ENCODE measurements at regions not wholly inside any gene's neighbourhood (a gene's known extent, or its start where the extent isn't known, plus 50 kb on each side); places are given as distances from the start of the nearest gene placed in this dataset.

DNA sequence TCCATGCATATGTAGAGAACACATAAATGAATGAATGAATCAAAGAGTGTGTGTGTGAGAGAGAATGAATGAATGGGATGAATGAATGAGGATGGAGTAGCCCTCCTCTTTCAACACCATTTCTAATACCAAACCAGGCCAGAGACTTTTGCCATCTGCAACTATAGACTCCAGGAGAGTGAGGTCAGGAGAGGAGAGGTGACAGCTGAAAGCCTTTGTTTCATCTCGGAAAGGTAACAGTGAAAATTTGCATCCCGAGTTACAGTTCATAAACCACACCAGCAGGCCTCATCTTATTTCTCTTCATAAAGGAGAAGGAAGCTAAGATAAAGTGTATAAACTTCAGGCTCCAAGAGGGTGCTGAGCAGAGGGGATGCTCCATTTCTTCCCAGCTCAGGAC, 255.3 kb upstream of the KLF4 start:
- Histone ChIP-seq H3K27ac (ENCODE audit: low read depth, low read length, poor library complexity, severe bottlenecking) (no peak overlapping the region), H3K4me1 (ENCODE audit: insufficient read depth, low read length, severe bottlenecking) (no peaks in the 10 kb centered on the region), H3K4me3 (ENCODE audit: low read depth, low read length, poor library complexity, severe bottlenecking) (no peak overlapping the region), H3K4me2 (ENCODE audit: low read length) (no peak overlapping the region), H3K79me2 (ENCODE audit: insufficient read depth, low read length) (no peaks in the 10 kb centered on the region), H4K20me1 (ENCODE audit: insufficient read depth, low read length) (no peaks in the 10 kb centered on the region), H3K9ac (ENCODE audit: low read length) (no peak overlapping the region), H3K9me2 (ENCODE audit: low read depth, low read length) (no peaks in the 10 kb centered on the region), H2AFZ (ENCODE audit: low read length) (no peak overlapping the region), H3F3A (ENCODE audit: insufficient read depth, low read length) (no peaks in the 10 kb centered on the region), H3K27me3 (ENCODE audit: insufficient read depth, low read length) (no peaks in the 10 kb centered on the region), H3K36me3 (ENCODE audit: insufficient read depth, low read length) (no peaks in the 10 kb centered on the region), H3K9me3 (ENCODE audit: low read length) (no peaks in the 10 kb centered on the region)
- TF ChIP-seq EZH2 (IDR thresholded peaks at IDR 0.05; ENCODE audit: borderline replicate concordance, low read length) = no peak
- TF ChIP-seq, protein P1, sequence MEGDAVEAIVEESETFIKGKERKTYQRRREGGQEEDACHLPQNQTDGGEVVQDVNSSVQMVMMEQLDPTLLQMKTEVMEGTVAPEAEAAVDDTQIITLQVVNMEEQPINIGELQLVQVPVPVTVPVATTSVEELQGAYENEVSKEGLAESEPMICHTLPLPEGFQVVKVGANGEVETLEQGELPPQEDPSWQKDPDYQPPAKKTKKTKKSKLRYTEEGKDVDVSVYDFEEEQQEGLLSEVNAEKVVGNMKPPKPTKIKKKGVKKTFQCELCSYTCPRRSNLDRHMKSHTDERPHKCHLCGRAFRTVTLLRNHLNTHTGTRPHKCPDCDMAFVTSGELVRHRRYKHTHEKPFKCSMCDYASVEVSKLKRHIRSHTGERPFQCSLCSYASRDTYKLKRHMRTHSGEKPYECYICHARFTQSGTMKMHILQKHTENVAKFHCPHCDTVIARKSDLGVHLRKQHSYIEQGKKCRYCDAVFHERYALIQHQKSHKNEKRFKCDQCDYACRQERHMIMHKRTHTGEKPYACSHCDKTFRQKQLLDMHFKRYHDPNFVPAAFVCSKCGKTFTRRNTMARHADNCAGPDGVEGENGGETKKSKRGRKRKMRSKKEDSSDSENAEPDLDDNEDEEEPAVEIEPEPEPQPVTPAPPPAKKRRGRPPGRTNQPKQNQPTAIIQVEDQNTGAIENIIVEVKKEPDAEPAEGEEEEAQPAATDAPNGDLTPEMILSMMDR (IDR thresholded peaks at IDR 0.05; ENCODE audit: low read length) = no peak

DNA sequence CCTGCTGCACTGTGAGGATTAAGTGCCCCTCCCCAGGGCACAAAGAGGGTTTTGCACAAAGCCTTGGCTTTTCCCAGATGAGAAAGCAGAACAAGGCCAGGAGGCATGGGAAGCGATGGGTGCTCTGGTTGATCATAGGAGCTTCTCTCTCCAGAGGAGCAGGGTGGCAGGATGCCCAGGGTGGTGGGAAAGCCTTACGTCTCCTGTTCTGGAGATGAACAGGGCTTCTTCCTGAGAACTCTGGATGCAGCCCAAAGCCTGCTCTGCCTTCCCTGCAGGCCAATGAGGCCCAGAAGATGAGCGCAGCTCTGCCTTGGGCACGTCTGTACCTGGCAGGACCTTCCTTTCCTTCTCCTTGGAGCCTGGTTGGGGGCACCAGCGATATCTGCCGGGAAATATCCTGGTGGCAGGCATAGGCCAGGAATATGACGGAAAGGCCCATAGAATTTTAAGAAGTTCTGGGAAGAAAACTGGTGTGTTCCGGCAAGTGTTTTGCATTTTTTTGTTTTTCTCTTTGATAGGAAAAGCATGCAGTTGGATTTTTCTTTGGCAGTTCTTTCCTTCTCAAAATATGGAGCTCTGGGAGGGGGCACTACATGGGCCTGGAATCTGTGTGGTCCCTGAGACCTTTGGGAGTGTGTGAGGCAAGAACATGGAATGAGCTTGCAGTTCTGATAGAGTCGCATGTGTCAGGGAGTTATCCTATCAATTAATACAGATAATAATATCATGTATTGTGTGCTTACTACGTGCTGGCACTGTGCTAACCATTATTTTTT, 253.2 kb upstream of the KLF4 start:
- TF ChIP-seq, protein P1 (IDR thresholded peaks at IDR 0.05; ENCODE audit: low read length) = no peak
- no peak for TF ChIP-seq EZH2 (IDR thresholded peaks at IDR 0.05; ENCODE audit: borderline replicate concordance, low read length)
- Histone ChIP-seq H3K27ac (ENCODE audit: low read depth, low read length, poor library complexity, severe bottlenecking) (no peak overlapping the region), H3K9ac (ENCODE audit: low read length) (no peak overlapping the region), H2AFZ (ENCODE audit: low read length) (no peak overlapping the region), H3K4me3 (ENCODE audit: low read depth, low read length, poor library complexity, severe bottlenecking) (no peak overlapping the region), H3K9me3 (ENCODE audit: low read length) (no peaks in the 10 kb centered on the region), H3K79me2 (ENCODE audit: insufficient read depth, low read length) (no peaks in the 10 kb centered on the region), H3K4me2 (ENCODE audit: low read length) (no peak overlapping the region), H4K20me1 (ENCODE audit: insufficient read depth, low read length) (no peaks in the 10 kb centered on the region), H3K27me3 (ENCODE audit: insufficient read depth, low read length) (no peaks in the 10 kb centered on the region), H3K4me1 (ENCODE audit: insufficient read depth, low read length, severe bottlenecking) (no peaks in the 10 kb centered on the region), H3K9me2 (ENCODE audit: low read depth, low read length) (no peaks in the 10 kb centered on the region), H3K36me3 (ENCODE audit: insufficient read depth, low read length) (no peaks in the 10 kb centered on the region), H3F3A (ENCODE audit: insufficient read depth, low read length) (no peaks in the 10 kb centered on the region)

DNA sequence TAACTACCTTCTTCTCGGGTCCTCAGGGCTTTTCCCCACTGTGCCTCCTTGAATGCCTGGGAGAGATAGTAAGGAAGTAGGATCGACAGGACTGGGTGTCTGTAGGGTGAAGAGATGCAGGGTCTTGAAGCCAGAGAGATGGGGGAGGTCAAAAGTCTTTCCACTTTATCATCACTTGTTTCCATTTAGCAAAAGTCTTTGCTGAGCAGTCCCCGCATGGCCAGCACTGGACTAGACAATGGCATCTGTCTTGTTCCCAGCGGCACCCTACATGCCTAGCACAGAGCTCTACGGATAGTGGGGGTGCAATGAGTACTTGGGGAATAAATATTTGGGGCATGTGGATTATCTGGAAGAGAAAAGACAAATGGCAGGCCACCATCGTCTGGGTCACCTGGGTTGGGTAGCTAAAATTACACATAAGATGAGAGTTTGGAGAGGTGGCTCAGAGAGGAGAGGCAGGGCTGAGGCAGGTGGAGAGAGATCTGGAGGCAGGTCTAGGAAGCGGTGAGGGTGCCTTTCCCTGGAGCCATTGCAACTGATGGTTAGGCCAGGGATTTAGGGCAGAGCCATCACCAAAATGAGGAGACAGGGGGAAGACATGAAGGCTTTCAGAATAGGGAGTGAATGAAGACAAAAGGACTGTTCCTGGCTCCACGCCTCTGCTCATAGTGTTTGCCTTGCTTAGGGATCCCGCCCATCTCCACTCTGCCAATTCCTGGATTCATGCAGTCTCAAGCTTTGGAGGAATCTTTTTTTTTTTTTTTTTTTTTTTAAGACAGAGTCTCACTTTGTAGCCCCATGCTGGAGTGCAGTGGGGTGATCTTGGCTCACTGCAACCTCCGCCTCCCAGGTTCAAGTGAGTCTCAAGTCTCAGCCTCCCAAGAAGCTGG, 250.8 kb upstream of the KLF4 start:
- no peaks in the 10 kb centered on the region for H3K27me3 ChIP-seq (ENCODE audit: insufficient read depth, low read length)
- H3K9ac ChIP-seq (ENCODE audit: low read length) = no peak overlapping the region
- no peaks in the 10 kb centered on the region for H3K9me2 ChIP-seq (ENCODE audit: low read depth, low read length)
- TF ChIP-seq, protein P1 (IDR thresholded peaks at IDR 0.05; ENCODE audit: low read length) = no peak
- no peak overlapping the region for H3K27ac ChIP-seq (ENCODE audit: low read depth, low read length, poor library complexity, severe bottlenecking)
- H3K4me1 ChIP-seq (ENCODE audit: insufficient read depth, low read length, severe bottlenecking) = no peaks in the 10 kb centered on the region
- no peak overlapping the region for H3K4me3 ChIP-seq (ENCODE audit: low read depth, low read length, poor library complexity, severe bottlenecking)
- H3K79me2 ChIP-seq (ENCODE audit: insufficient read depth, low read length) = no peaks in the 10 kb centered on the region
- no peaks in the 10 kb centered on the region for H3F3A ChIP-seq (ENCODE audit: insufficient read depth, low read length)
- no peaks in the 10 kb centered on the region for H4K20me1 ChIP-seq (ENCODE audit: insufficient read depth, low read length)
- no peaks in the 10 kb centered on the region for H3K9me3 ChIP-seq (ENCODE audit: low read length)
- H3K36me3 ChIP-seq (ENCODE audit: insufficient read depth, low read length) = no peaks in the 10 kb centered on the region
- H3K4me2 ChIP-seq (ENCODE audit: low read length) = no peak overlapping the region
- no peak overlapping the region for H2AFZ ChIP-seq (ENCODE audit: low read length)

Measured in OCI-LY1 (cell line).